Astrocyte (in vitro differentiated cells and primary cell): ENCODE measurements at regions not wholly inside any gene's neighbourhood (a gene's known extent, or its start where the extent isn't known, plus 50 kb on each side); places are given as distances from the start of the nearest gene placed in this dataset.

Source experiments
- DNase-seq: peaks from one replicate; pipeline ENCODE4 v3.0.0-alpha.2; 2010; ENCODE audit warnings: low read depth
- FAIRE-seq: peaks from 2 replicates; lab custom pipeline; 2011; peaks lifted over from hg19 to GRCh38; lab: Jason Lieb, UNC
- H2AFZ ChIP-seq: 2 replicates; pipeline ENCODE4 v1.6.0; 2012; ENCODE audit warnings: low read depth, low read length, inconsistent platforms
- H3K27ac ChIP-seq: 2 replicates; pipeline ENCODE4 v1.5.1; 2011; ENCODE audit warnings: low read depth, low read length, inconsistent platforms
- H3K27me3 ChIP-seq: 2 replicates; pipeline ENCODE4 v1.6.0; 2011; ENCODE audit warnings: low read length, inconsistent platforms; ENCODE audit not compliant: insufficient read depth
- H3K36me3 ChIP-seq: 2 replicates; pipeline ENCODE4 v1.5.1; 2011; ENCODE audit warnings: low read length, inconsistent platforms; ENCODE audit not compliant: insufficient read depth
- H3K4me1 ChIP-seq: 2 replicates; pipeline ENCODE4 v1.5.1; 2011; ENCODE audit warnings: low read length, inconsistent platforms; ENCODE audit not compliant: insufficient read depth
- H3K4me2 ChIP-seq: 2 replicates; pipeline ENCODE4 v1.6.0; 2012; ENCODE audit warnings: low read length, inconsistent platforms
- H3K4me3 ChIP-seq: 2 replicates; pipeline ENCODE4 v1.5.1; 2011; ENCODE audit warnings: low read depth, mild to moderate bottlenecking, low read length, inconsistent platforms; ENCODE audit not compliant: insufficient read depth
- H3K79me2 ChIP-seq: 2 replicates; pipeline ENCODE4 v1.6.0; 2012; ENCODE audit warnings: mild to moderate bottlenecking, low read length, inconsistent platforms; ENCODE audit not compliant: insufficient read depth
- H3K9ac ChIP-seq: 2 replicates; pipeline ENCODE4 v1.6.0; 2012; ENCODE audit warnings: mild to moderate bottlenecking, low read length, inconsistent platforms
- H3K9me3 ChIP-seq: 2 replicates; pipeline ENCODE4 v1.5.1; 2012; ENCODE audit warnings: low read depth, mild to moderate bottlenecking, low read length, inconsistent platforms; ENCODE audit not compliant: insufficient read depth
- H4K20me1 ChIP-seq: 2 replicates; pipeline ENCODE4 v1.6.0; 2012; ENCODE audit warnings: low read length, inconsistent platforms; ENCODE audit not compliant: insufficient read depth
- H3K27ac Mint-ChIP-seq: one replicate; pipeline ENCODE4 v1.8.0; 2021; ENCODE audit warnings: mild to moderate bottlenecking, mixed read lengths; ENCODE audit not compliant: unreplicated experiment
- H3K27me3 Mint-ChIP-seq: one replicate; pipeline ENCODE4 v1.8.0; 2021; ENCODE audit warnings: low read depth, mixed read lengths; ENCODE audit not compliant: unreplicated experiment
- H3K36me3 Mint-ChIP-seq: one replicate; pipeline ENCODE4 v1.8.0; 2021; ENCODE audit warnings: low read depth, mixed read lengths; ENCODE audit not compliant: unreplicated experiment
- H3K4me1 Mint-ChIP-seq: one replicate; pipeline ENCODE4 v1.8.0; 2021; ENCODE audit warnings: low read depth, mixed read lengths; ENCODE audit not compliant: unreplicated experiment
- H3K4me3 Mint-ChIP-seq: one replicate; pipeline ENCODE4 v1.8.0; 2021; ENCODE audit warnings: mild to moderate bottlenecking, moderate library complexity, mixed read lengths; ENCODE audit not compliant: unreplicated experiment
- H3K9me3 Mint-ChIP-seq: one replicate; pipeline ENCODE4 v1.8.0; 2021; ENCODE audit warnings: mild to moderate bottlenecking, mixed read lengths; ENCODE audit not compliant: unreplicated experiment
- CTCF ChIP-seq: IDR thresholded peaks from 2 replicates; pipeline ENCODE4 v1.5.1; 2011; ENCODE audit warnings: low read depth, mild to moderate bottlenecking, inconsistent platforms, low read length, moderate library complexity; ENCODE audit not compliant: insufficient read depth
- EZH2 ChIP-seq: IDR thresholded peaks from 2 replicates; pipeline ENCODE4 v1.6.1; 2012; ENCODE audit warnings: mild to moderate bottlenecking, low read length, inconsistent platforms; ENCODE audit not compliant: insufficient read depth

GRCh38 chr7:128167791-128168666 lies 73.0 kb upstream of the LEP start:
- TF ChIP-seq CTCF (no peak), EZH2 (peak; percentile 93)
- H3K4me1 ChIP-seq: peaks cover 32% of the 10 kb centered on the region
- DNase-seq: no peak
- Mint-ChIP-seq H3K4me1 (peaks cover 22% of the 10 kb centered on the region), H3K4me3 (peak overlapping the region; percentile 73), H3K27ac (no peak overlapping the region), H3K27me3 (peaks cover 59% of the 10 kb centered on the region), H3K36me3 (no peaks in the 10 kb centered on the region), H3K9me3 (no peaks in the 10 kb centered on the region)
- no peaks in the 10 kb centered on the region for H3K79me2 ChIP-seq
- FAIRE-seq: no peak
- peaks cover 63% of the 10 kb centered on the region for H3K27me3 ChIP-seq
- H2AFZ ChIP-seq: no peak overlapping the region
- peaks cover 4% of the 10 kb centered on the region for H3K9me3 ChIP-seq
- H3K4me2 ChIP-seq: peak overlapping the region; percentile 87
- no peaks in the 10 kb centered on the region for H3K36me3 ChIP-seq
- H4K20me1 ChIP-seq: peaks cover 8% of the 10 kb centered on the region
- H3K27ac ChIP-seq: no peak overlapping the region
- no peak overlapping the region for H3K4me3 ChIP-seq
- H3K9ac ChIP-seq: no peak overlapping the region

- H3K27ac ChIP-seq: no peak overlapping the region
- Mint-ChIP-seq H3K4me1 (peaks cover 21% of the 10 kb centered on the region), H3K36me3 (no peaks in the 10 kb centered on the region), H3K9me3 (no peaks in the 10 kb centered on the region), H3K27ac (no peak overlapping the region), H3K4me3 (peak overlapping the region; percentile 73), H3K27me3 (peaks cover 63% of the 10 kb centered on the region)
- no peak overlapping the region for H2AFZ ChIP-seq
- no peaks in the 10 kb centered on the region for H3K79me2 ChIP-seq
- peaks cover 26% of the 10 kb centered on the region for H3K4me1 ChIP-seq
- H3K4me3 ChIP-seq: no peak overlapping the region
- H4K20me1 ChIP-seq: peaks cover 8% of the 10 kb centered on the region
- H3K9me3 ChIP-seq: peaks cover 4% of the 10 kb centered on the region
- DNase-seq (peak; percentile 2), FAIRE-seq (no peak)
- H3K36me3 ChIP-seq: no peaks in the 10 kb centered on the region
- H3K4me2 ChIP-seq: peak overlapping the region; percentile 87
- H3K9ac ChIP-seq: no peak overlapping the region
- peaks cover 68% of the 10 kb centered on the region for H3K27me3 ChIP-seq
- TF ChIP-seq CTCF (no peak), EZH2 (peak; percentile 16)
Measured at GRCh38 chr7:128168667-128169210, 72.3 kb upstream of the LEP start.
